ENCODE measurements at regions not wholly inside any gene's neighbourhood (a gene's known extent, or its start where the extent isn't known, plus 50 kb on each side); places are given as distances from the start of the nearest gene placed in this dataset.

DNA sequence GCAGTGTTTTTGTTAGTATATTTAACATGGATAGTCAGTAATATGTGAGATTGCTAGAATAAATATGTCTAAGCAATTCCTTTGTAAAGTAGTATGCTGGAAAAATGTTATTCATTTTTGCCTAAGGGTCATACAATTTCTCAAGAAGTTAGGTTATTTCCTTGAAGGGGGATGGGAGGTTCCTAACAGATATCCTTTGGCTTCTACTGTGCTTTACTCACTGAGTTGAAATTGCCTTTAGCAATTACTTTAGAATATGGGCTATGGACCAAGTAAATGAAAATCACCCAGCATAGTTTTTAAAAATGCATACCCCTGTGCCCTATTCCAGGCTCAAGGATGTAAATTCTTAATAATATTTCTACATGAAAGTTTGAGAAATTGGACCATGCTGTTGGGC lies 1386.4 kb upstream of the SLC39A10 start:
- Mint-ChIP-seq H3K9me3 (ENCODE audit: unreplicated experiment) (no peaks in the 10 kb centered on the region), H3K27ac (ENCODE audit: unreplicated experiment) (no peak overlapping the region), H3K4me3 (ENCODE audit: unreplicated experiment) (no peak overlapping the region), H3K36me3 (ENCODE audit: low read depth, unreplicated experiment) (no peaks in the 10 kb centered on the region), H3K27me3 (ENCODE audit: low read depth, unreplicated experiment) (no peaks in the 10 kb centered on the region), H3K4me1 (ENCODE audit: low read depth, unreplicated experiment) (no peaks in the 10 kb centered on the region)
- Histone ChIP-seq H3K9me3 (ENCODE audit: insufficient read depth, low read depth, low read length) (no peaks in the 10 kb centered on the region), H3K27me3 (ENCODE audit: insufficient read depth, low read length) (no peaks in the 10 kb centered on the region), H3K36me3 (ENCODE audit: insufficient read depth, low read length) (no peaks in the 10 kb centered on the region), H3K79me2 (ENCODE audit: insufficient read depth, low read length) (no peaks in the 10 kb centered on the region), H3K4me3 (ENCODE audit: insufficient read depth, low read depth, low read length) (no peak overlapping the region), H3K4me1 (ENCODE audit: insufficient read depth, low read length) (no peaks in the 10 kb centered on the region), H4K20me1 (ENCODE audit: insufficient read depth, low read length) (no peaks in the 10 kb centered on the region), H3K4me2 (ENCODE audit: low read length) (no peak overlapping the region), H2AFZ (ENCODE audit: low read depth, low read length) (no peak overlapping the region), H3K27ac (ENCODE audit: low read depth, low read length) (no peak overlapping the region), H3K9ac (ENCODE audit: low read length) (no peak overlapping the region)
- no peak for FAIRE-seq
- DNase-seq (ENCODE audit: low read depth) = no peak
- no peak for TF ChIP-seq EZH2 (IDR thresholded peaks at IDR 0.05; ENCODE audit: insufficient read depth, low read length)
- TF ChIP-seq, protein P1, sequence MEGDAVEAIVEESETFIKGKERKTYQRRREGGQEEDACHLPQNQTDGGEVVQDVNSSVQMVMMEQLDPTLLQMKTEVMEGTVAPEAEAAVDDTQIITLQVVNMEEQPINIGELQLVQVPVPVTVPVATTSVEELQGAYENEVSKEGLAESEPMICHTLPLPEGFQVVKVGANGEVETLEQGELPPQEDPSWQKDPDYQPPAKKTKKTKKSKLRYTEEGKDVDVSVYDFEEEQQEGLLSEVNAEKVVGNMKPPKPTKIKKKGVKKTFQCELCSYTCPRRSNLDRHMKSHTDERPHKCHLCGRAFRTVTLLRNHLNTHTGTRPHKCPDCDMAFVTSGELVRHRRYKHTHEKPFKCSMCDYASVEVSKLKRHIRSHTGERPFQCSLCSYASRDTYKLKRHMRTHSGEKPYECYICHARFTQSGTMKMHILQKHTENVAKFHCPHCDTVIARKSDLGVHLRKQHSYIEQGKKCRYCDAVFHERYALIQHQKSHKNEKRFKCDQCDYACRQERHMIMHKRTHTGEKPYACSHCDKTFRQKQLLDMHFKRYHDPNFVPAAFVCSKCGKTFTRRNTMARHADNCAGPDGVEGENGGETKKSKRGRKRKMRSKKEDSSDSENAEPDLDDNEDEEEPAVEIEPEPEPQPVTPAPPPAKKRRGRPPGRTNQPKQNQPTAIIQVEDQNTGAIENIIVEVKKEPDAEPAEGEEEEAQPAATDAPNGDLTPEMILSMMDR (IDR thresholded peaks at IDR 0.05; ENCODE audit: insufficient read depth, low read depth, low read length) = no peak

DNA sequence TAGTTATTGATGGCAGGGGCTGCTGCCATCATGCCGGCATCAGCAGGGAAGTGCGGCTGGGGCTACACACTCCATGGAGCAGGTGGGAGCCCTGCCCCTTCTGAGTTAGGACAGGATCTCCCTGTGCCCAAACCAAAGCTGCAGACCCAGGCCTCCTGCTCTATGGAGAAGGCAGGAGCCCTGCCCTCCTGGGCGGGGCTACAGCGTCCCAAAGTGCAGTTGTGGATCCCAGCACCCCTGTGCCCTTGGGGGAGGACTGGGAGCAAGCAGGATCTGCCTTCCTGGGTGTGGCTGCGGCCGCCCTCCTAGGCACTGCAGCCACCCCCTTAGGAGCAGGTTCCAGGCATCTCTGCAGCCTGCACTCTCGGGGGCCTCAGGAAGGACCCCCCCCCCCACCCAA lies 1392.4 kb upstream of the SLC39A10 start:
- FAIRE-seq = no peak
- H3K27me3 ChIP-seq (ENCODE audit: insufficient read depth, low read length) = no peaks in the 10 kb centered on the region
- no peak overlapping the region for H2AFZ ChIP-seq (ENCODE audit: low read depth, low read length)
- H3K4me2 ChIP-seq (ENCODE audit: low read length) = no peak overlapping the region
- H3K4me1 ChIP-seq (ENCODE audit: insufficient read depth, low read length) = no peaks in the 10 kb centered on the region
- no peak overlapping the region for H3K27ac ChIP-seq (ENCODE audit: low read depth, low read length)
- H3K27me3 Mint-ChIP-seq (ENCODE audit: low read depth, unreplicated experiment) = no peaks in the 10 kb centered on the region
- no peaks in the 10 kb centered on the region for H3K36me3 Mint-ChIP-seq (ENCODE audit: low read depth, unreplicated experiment)
- no peaks in the 10 kb centered on the region for H3K36me3 ChIP-seq (ENCODE audit: insufficient read depth, low read length)
- no peak overlapping the region for H3K27ac Mint-ChIP-seq (ENCODE audit: unreplicated experiment)
- DNase-seq (ENCODE audit: low read depth) = no peak
- H4K20me1 ChIP-seq (ENCODE audit: insufficient read depth, low read length) = no peaks in the 10 kb centered on the region
- no peaks in the 10 kb centered on the region for H3K9me3 Mint-ChIP-seq (ENCODE audit: unreplicated experiment)
- no peak overlapping the region for H3K4me3 ChIP-seq (ENCODE audit: insufficient read depth, low read depth, low read length)
- H3K79me2 ChIP-seq (ENCODE audit: insufficient read depth, low read length) = no peaks in the 10 kb centered on the region
- H3K4me3 Mint-ChIP-seq (ENCODE audit: unreplicated experiment) = no peak overlapping the region
- TF ChIP-seq, protein P1 (IDR thresholded peaks at IDR 0.05; ENCODE audit: insufficient read depth, low read depth, low read length) = no peak
- TF ChIP-seq EZH2 (IDR thresholded peaks at IDR 0.05; ENCODE audit: insufficient read depth, low read length) = no peak
- no peak overlapping the region for H3K9ac ChIP-seq (ENCODE audit: low read length)
- H3K4me1 Mint-ChIP-seq (ENCODE audit: low read depth, unreplicated experiment) = no peaks in the 10 kb centered on the region
- no peaks in the 10 kb centered on the region for H3K9me3 ChIP-seq (ENCODE audit: insufficient read depth, low read depth, low read length)

DNA sequence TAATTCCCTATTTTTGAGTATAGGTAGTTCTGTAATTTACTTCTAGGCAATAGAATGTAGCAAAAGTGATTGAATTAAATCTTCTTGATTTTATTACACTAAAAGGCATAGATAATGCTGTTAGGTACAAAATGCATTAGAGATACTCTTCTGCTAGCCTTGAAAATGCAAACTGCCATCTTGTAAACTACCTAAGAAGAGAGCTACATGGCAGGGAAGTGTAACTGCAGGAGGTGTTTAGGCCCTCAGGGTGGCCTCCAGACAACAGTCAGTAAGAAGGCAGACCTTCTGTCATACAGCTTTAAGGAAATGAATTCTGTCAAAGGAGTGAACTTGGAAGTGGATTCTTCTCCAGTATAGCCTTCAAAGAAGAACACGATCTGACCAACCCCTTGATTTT lies 1396.8 kb upstream of the SLC39A10 start:
- H4K20me1 ChIP-seq (ENCODE audit: insufficient read depth, low read length) = no peaks in the 10 kb centered on the region
- no peak overlapping the region for H3K4me3 ChIP-seq (ENCODE audit: insufficient read depth, low read depth, low read length)
- TF ChIP-seq, protein P1 (IDR thresholded peaks at IDR 0.05; ENCODE audit: insufficient read depth, low read depth, low read length) = no peak
- no peak for TF ChIP-seq EZH2 (IDR thresholded peaks at IDR 0.05; ENCODE audit: insufficient read depth, low read length)
- H3K36me3 Mint-ChIP-seq (ENCODE audit: low read depth, unreplicated experiment) = no peaks in the 10 kb centered on the region
- H3K9me3 ChIP-seq (ENCODE audit: insufficient read depth, low read depth, low read length) = peaks cover under 1% of the 10 kb centered on the region
- no peaks in the 10 kb centered on the region for H3K27me3 Mint-ChIP-seq (ENCODE audit: low read depth, unreplicated experiment)
- no peaks in the 10 kb centered on the region for H3K79me2 ChIP-seq (ENCODE audit: insufficient read depth, low read length)
- H2AFZ ChIP-seq (ENCODE audit: low read depth, low read length) = no peak overlapping the region
- no peaks in the 10 kb centered on the region for H3K27me3 ChIP-seq (ENCODE audit: insufficient read depth, low read length)
- no peaks in the 10 kb centered on the region for H3K4me1 ChIP-seq (ENCODE audit: insufficient read depth, low read length)
- H3K27ac Mint-ChIP-seq (ENCODE audit: unreplicated experiment) = no peak overlapping the region
- DNase-seq (ENCODE audit: low read depth) = no peak
- FAIRE-seq = no peak
- no peak overlapping the region for H3K4me3 Mint-ChIP-seq (ENCODE audit: unreplicated experiment)
- no peak overlapping the region for H3K4me2 ChIP-seq (ENCODE audit: low read length)
- no peak overlapping the region for H3K27ac ChIP-seq (ENCODE audit: low read depth, low read length)
- H3K9ac ChIP-seq (ENCODE audit: low read length) = no peak overlapping the region
- H3K4me1 Mint-ChIP-seq (ENCODE audit: low read depth, unreplicated experiment) = no peaks in the 10 kb centered on the region
- no peaks in the 10 kb centered on the region for H3K36me3 ChIP-seq (ENCODE audit: insufficient read depth, low read length)
- H3K9me3 Mint-ChIP-seq (ENCODE audit: unreplicated experiment) = no peaks in the 10 kb centered on the region
